K562 (cell line): ENCODE measurements at regions not wholly inside any gene's neighbourhood (a gene's known extent, or its start where the extent isn't known, plus 50 kb on each side); places are given as distances from the start of the nearest gene placed in this dataset.

Experiments used
- ATAC-seq: fragments of 200-7000 bp; cut with Tn5 transposase; 3 replicates; pipeline ENCODE4 v1.9.1; 2020; ENCODE audit warnings: moderate library complexity
- BruUV-seq: library from RNA; stranded (reverse); fragments of 400-500 nt; replicated peaks from 2 replicates; lab custom pipeline; 2021; lab: Mats Ljungman, UMichigan
- CTCF ChIA-PET: fragments of 300-600 bp; formaldehyde crosslinking; extraction: SDS; loops from one replicate; lab custom pipeline; 2021; ENCODE audit warnings: low intra/inter-chr PET ratio; lab: Yijun Ruan, JAX
- POLR2A ChIA-PET: fragments of 300-600, 350-650 bp; sonication (Branson Sonifier 250); formaldehyde crosslinking; extraction: SDS; loops from one replicate; lab custom pipeline; 2021; ENCODE audit warnings: antibody characterized with exemption, inconsistent platforms; lab: Yijun Ruan, JAX
- DNase-seq, 4 experiments: peaks; one replicate each; pipeline versions ENCODE4 v3.0.0 to v3.0.0-alpha.2; 2011 to 2018; ENCODE audit warnings: low spot score in 3 of 4, mixed read lengths in 3 of 4; ENCODE audit errors: extremely low read depth in 1 of 4
- FAIRE-seq: peaks from 2 replicates; lab custom pipeline; 2011; peaks lifted over from hg19 to GRCh38; lab: Jason Lieb, UNC
- H2AFZ ChIP-seq: 2 replicates; pipeline ENCODE4 v1.6.0; 2011; ENCODE audit warnings: low read depth, low read length, control low read depth, inconsistent platforms
- H3K27ac ChIP-seq: fragments of 200-600 bp; 3 replicates; pipeline ENCODE4 v1.8.0; 2011; ENCODE audit warnings: low read depth, mild to moderate bottlenecking, control low read depth, inconsistent platforms, low read length, moderate library complexity, mixed read lengths; ENCODE audit errors: extremely low read depth
- H3K27me3 ChIP-seq, 2 experiments: fragments of 300-600 bp in 1 of 2; 2 replicates in 1 of 2; 3 replicates in 1 of 2; pipeline versions ENCODE4 v1.6.0 to v1.8.0; 2011; ENCODE audit warnings: inconsistent platforms in 2 of 2, low read length in 2 of 2, mild to moderate bottlenecking in 1 of 2, mixed read lengths in 1 of 2, moderate library complexity in 1 of 2; ENCODE audit not compliant: control insufficient read depth in 2 of 2, insufficient read depth in 2 of 2
- H3K36me3 ChIP-seq: fragments of 300-600 bp; 3 replicates; pipeline ENCODE4 v1.8.0; 2011; ENCODE audit warnings: mild to moderate bottlenecking, low read length, inconsistent platforms; ENCODE audit not compliant: control insufficient read depth, insufficient read depth
- H3K4me1 ChIP-seq, 2 experiments: fragments of 200-600 bp in 1 of 2; replicated peaks in 1 of 2; 2 replicates in 1 of 2; 3 replicates in 1 of 2; pipeline versions ENCODE4 v1.5.1 to v1.8.0; 2011; ENCODE audit warnings: inconsistent platforms in 2 of 2, low read length in 2 of 2, mild to moderate bottlenecking in 1 of 2, mixed read lengths in 1 of 2, moderate library complexity in 1 of 2; ENCODE audit not compliant: control insufficient read depth in 2 of 2, insufficient read depth in 2 of 2
- H3K4me2 ChIP-seq: 2 replicates; pipeline ENCODE4 v1.6.1; 2011; ENCODE audit warnings: low read length, control low read depth, inconsistent platforms, mixed read lengths; ENCODE audit not compliant: insufficient read depth
- H3K4me3 ChIP-seq: fragments of 200-600 bp; sonication (generic), shearing (Covaris generic); 2 replicates; pipeline ENCODE4 v1.5.1; 2016; ENCODE audit warnings: control low read depth, inconsistent platforms
- H3K79me2 ChIP-seq: fragments of 200-600 bp; 3 replicates; pipeline ENCODE4 v1.8.0; 2011; ENCODE audit warnings: low read length, inconsistent platforms; ENCODE audit not compliant: control insufficient read depth, insufficient read depth
- H3K9ac ChIP-seq, 2 experiments: 2 replicates each; pipeline versions ENCODE4 v1.6.0 to v1.6.1; 2011; ENCODE audit warnings: low read depth in 2 of 2, low read length in 2 of 2, control low read depth in 1 of 2, inconsistent platforms in 1 of 2, mild to moderate bottlenecking in 1 of 2, mixed read lengths in 1 of 2; ENCODE audit not compliant: insufficient read depth in 1 of 2
- H3K9me1 ChIP-seq: one replicate; pipeline ENCODE4 v1.6.0; 2011; ENCODE audit warnings: inconsistent platforms, mild to moderate bottlenecking, low read length, moderate library complexity; ENCODE audit not compliant: control insufficient read depth, insufficient read depth
- H3K9me3 ChIP-seq: replicated peaks from 2 replicates; pipeline ENCODE4 v1.5.1; 2011; ENCODE audit warnings: low read depth, low read length, inconsistent platforms; ENCODE audit not compliant: control insufficient read depth, insufficient read depth
- H4K20me1 ChIP-seq: replicated peaks from 2 replicates; pipeline ENCODE4 v1.6.1; 2011; ENCODE audit warnings: low read length, inconsistent platforms, mixed read lengths; ENCODE audit not compliant: control insufficient read depth, insufficient read depth
- FOXJ2 ChIP-seq: fragments of 200-800 bp; sonication (Bioruptor generic); IDR thresholded peaks from 2 replicates; pipeline ENCODE4 v1.6.1; 2016; ENCODE audit warnings: missing genetic modification characterization, missing compliant biosample characterization
- GATA2 ChIP-seq: sonication (generic); formaldehyde crosslinking; IDR thresholded peaks from 2 replicates; pipeline ENCODE4 v1.4.0; 2020; ENCODE audit warnings: mild to moderate bottlenecking, missing genetic modification reagents
- HDAC1 ChIP-seq, 2 experiments: fragments of 450-650 bp; IDR thresholded peaks; 2 replicates each; pipeline ENCODE4 v1.6.1; 2016 to 2017; ENCODE audit warnings: inconsistent platforms in 1 of 2, mild to moderate bottlenecking in 1 of 2, moderate library complexity in 1 of 2
- MCM3 ChIP-seq: fragments of 450-650 bp; IDR thresholded peaks from 2 replicates; pipeline ENCODE4 v1.6.1; 2016
- NBN ChIP-seq: fragments of 450-650 bp; IDR thresholded peaks from 2 replicates; pipeline ENCODE4 v1.6.1; 2016; ENCODE audit warnings: low read depth, mild to moderate bottlenecking
- NFE2 ChIP-seq: IDR thresholded peaks from 2 replicates; pipeline ENCODE4 v1.6.1; 2014; ENCODE audit warnings: antibody characterized with exemption, low read depth
- POLR3A ChIP-seq: IDR thresholded peaks from 2 replicates; pipeline ENCODE4 v1.6.1; 2011; ENCODE audit warnings: borderline replicate concordance, mild to moderate bottlenecking, moderate library complexity; ENCODE audit not compliant: insufficient read length, insufficient read depth; ENCODE audit errors: extremely low read depth
- SRSF3 ChIP-seq: fragments of 200-400 bp; formaldehyde crosslinking; IDR thresholded peaks from 2 replicates; pipeline ENCODE4 v1.6.1; 2016; ENCODE audit warnings: mild to moderate bottlenecking, low read length, moderate library complexity; ENCODE audit not compliant: insufficient read depth
- ZKSCAN1 ChIP-seq: fragments of 150-350 bp; IDR thresholded peaks from 2 replicates; pipeline ENCODE4 v1.6.1; 2016; ENCODE audit warnings: low read depth, low read length
- ZNF57 ChIP-seq: fragments of 450-650 bp; formaldehyde crosslinking; IDR thresholded peaks from 2 replicates; pipeline ENCODE4 v1.4.0; 2020; ENCODE audit warnings: mild to moderate bottlenecking, moderate library complexity
- ZNF830 ChIP-seq: fragments of 250-450 bp; sonication (Bioruptor Pico); IDR thresholded peaks from 2 replicates; pipeline ENCODE4 v1.5.0; 2021; ENCODE audit warnings: mild to moderate bottlenecking
- ZSCAN32 ChIP-seq: fragments of 450-650 bp; formaldehyde crosslinking; IDR thresholded peaks from 2 replicates; pipeline ENCODE4 v1.4.0; 2020; ENCODE audit warnings: mild to moderate bottlenecking, moderate library complexity
- WGBS: fragments of 100-300 bp; shearing (Covaris generic); methylation state at CpG from one replicate; pipeline ENCODE4 v1.1.6; 2016; ENCODE audit warnings: low coverage, mixed read lengths; ENCODE audit not compliant: insufficient coverage; ENCODE audit errors: missing lambda C conversion rate; 5-methylcytosine and 5-hydroxymethylcytosine counted together
- in situ Hi-C: fragments of 300-500 bp; cut with MboI; formaldehyde crosslinking; loops from 4 replicates; pipeline ENCODE4 v1.15.0; 2018; ENCODE audit warnings: inconsistent platforms, mixed read lengths
- intact Hi-C: fragments of 100-400 bp; cut with micrococcal nuclease; formaldehyde crosslinking; loops from 2 replicates; pipeline ENCODE4 v1.14.2; 2022
- TF ChIP-seq, protein P1 (sequence below): fragments of 250-450 bp; sonication (Bioruptor Pico); IDR thresholded peaks from 2 replicates; pipeline ENCODE4 v1.8.0; 2021; ENCODE audit warnings: moderate library complexity, mild to moderate bottlenecking, inconsistent platforms
- TF ChIP-seq, protein P2 (sequence below): sonication (generic); formaldehyde crosslinking; IDR thresholded peaks from 2 replicates; pipeline ENCODE4 v1.8.0; 2022; ENCODE audit warnings: mild to moderate bottlenecking, missing genetic modification reagents
- TF ChIP-seq, protein P3 (sequence below): fragments of 250-450 bp; sonication (Bioruptor Pico); IDR thresholded peaks from 2 replicates; pipeline ENCODE4 v1.4.0; 2020; ENCODE audit warnings: borderline replicate concordance

DNA sequence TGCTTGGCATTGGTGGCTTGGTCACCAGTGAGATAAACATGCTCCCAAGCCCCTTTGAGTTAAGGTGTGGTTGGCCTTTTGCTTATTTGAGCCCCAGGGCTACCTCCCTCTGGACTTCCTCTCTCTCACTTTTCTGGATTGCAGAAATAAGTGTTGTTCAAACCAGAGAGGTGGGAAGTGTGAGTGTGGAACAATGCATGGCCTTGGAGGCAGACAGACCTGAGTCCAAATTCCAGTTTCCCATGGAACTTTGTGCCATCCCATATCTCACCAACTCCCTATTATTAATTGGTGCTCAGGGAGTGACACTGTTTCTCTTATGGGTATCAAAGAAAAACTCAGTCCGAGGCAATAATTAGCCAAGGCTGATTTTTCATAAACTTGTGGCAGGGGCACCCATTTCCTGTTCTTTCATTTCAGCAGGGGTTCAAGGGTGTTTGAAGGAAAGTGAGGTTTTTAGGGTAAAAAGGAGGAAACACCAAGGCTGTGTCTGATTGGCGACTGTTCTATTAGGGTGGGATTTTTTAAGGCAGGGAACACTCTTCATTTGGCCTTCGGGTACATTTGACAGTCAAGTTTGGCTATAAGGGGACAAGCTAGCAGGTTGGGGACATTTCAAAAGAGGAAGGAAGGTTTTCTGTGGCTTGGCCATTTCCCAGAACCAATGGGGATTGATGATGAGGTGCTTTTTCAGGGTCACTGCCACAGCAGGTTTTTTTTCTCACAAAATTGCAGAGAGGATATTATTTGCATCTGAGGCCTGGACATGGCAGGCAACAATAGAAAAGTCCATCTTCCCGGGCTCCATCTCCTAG is 148.8 kb upstream of the NPY start (continued):
- TF ChIP-seq, protein P1, sequence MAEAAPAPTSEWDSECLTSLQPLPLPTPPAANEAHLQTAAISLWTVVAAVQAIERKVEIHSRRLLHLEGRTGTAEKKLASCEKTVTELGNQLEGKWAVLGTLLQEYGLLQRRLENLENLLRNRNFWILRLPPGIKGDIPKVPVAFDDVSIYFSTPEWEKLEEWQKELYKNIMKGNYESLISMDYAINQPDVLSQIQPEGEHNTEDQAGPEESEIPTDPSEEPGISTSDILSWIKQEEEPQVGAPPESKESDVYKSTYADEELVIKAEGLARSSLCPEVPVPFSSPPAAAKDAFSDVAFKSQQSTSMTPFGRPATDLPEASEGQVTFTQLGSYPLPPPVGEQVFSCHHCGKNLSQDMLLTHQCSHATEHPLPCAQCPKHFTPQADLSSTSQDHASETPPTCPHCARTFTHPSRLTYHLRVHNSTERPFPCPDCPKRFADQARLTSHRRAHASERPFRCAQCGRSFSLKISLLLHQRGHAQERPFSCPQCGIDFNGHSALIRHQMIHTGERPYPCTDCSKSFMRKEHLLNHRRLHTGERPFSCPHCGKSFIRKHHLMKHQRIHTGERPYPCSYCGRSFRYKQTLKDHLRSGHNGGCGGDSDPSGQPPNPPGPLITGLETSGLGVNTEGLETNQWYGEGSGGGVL (CRISPR knock-in tag) = no peak

DNA sequence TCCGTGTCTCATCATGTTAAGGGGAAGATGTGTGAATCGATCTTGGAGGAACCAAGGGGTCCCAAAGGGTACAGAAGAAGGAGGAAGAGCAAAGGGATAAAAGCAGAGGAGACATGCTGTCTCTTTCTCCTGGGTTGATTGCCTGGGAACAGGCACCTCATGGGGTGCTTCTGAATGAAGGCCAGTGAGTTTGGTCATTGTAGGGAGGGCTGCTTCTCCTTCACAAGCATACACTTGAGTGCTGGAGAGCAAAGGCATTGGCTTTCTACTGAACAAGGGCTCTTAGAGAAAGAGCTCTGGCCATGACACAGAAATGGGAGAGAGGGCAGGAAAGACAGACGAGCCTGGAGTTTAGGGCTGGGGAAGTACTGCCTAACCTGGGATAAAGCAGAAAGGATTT is 146.7 kb upstream of the NPY start:
- intact Hi-C loops = no loop called here
- 3% methylated on average over 3 of the region's 3 CpGs for WGBS
- TF ChIP-seq, protein P2, sequence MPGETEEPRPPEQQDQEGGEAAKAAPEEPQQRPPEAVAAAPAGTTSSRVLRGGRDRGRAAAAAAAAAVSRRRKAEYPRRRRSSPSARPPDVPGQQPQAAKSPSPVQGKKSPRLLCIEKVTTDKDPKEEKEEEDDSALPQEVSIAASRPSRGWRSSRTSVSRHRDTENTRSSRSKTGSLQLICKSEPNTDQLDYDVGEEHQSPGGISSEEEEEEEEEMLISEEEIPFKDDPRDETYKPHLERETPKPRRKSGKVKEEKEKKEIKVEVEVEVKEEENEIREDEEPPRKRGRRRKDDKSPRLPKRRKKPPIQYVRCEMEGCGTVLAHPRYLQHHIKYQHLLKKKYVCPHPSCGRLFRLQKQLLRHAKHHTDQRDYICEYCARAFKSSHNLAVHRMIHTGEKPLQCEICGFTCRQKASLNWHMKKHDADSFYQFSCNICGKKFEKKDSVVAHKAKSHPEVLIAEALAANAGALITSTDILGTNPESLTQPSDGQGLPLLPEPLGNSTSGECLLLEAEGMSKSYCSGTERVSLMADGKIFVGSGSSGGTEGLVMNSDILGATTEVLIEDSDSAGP = no peak
- TF ChIP-seq, protein P3, sequence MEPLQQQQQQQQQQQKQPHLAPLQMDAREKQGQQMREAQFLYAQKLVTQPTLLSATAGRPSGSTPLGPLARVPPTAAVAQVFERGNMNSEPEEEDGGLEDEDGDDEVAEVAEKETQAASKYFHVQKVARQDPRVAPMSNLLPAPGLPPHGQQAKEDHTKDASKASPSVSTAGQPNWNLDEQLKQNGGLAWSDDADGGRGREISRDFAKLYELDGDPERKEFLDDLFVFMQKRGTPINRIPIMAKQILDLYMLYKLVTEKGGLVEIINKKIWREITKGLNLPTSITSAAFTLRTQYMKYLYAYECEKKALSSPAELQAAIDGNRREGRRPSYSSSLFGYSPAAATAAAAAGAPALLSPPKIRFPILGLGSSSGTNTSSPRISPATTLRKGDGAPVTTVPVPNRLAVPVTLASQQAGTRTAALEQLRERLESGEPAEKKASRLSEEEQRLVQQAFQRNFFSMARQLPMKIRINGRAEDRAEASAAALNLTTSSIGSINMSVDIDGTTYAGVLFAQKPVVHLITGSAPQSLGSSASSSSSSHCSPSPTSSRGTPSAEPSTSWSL (CRISPR knock-in tag) = no peak
- TF ChIP-seq SRSF3 = no peak
- TF ChIP-seq ZNF57 (CRISPR knock-in tag) = no peak
- no peak for TF ChIP-seq ZSCAN32 (CRISPR knock-in tag)
- no peak for TF ChIP-seq POLR3A
- no peak for TF ChIP-seq HDAC1 (IDR thresholded peaks at IDR 0.05)
- TF ChIP-seq NFE2 = no peak
- no peak for TF ChIP-seq ZKSCAN1
- no peak for TF ChIP-seq MCM3
- no peak for TF ChIP-seq FOXJ2 (tag)
- TF ChIP-seq ZNF830 (CRISPR knock-in tag) = no peak
- no peak for TF ChIP-seq NBN
- TF ChIP-seq GATA2 (CRISPR knock-in tag) = no peak

More for the DNA sequence above, 146.7 kb upstream of the NPY start:
- H3K4me3 ChIP-seq = no peak overlapping the region
- H3K4me1 ChIP-seq = no peaks in the 10 kb centered on the region
- no peak for FAIRE-seq
- ChIA-PET POLR2A (no interaction called here), CTCF (no interaction called here)
- no peaks in the 10 kb centered on the region for H3K36me3 ChIP-seq
- in situ Hi-C loops = no loop called here
- H3K9me1 ChIP-seq = no peaks in the 10 kb centered on the region
- H3K27ac ChIP-seq = no peak overlapping the region
- BruUV-seq = no TSS peak
- no peak overlapping the region for H2AFZ ChIP-seq
- H4K20me1 ChIP-seq = no peaks in the 10 kb centered on the region
- H3K4me2 ChIP-seq = no peak overlapping the region
- no peak overlapping the region for H3K9ac ChIP-seq
- no peaks in the 10 kb centered on the region for H3K9me3 ChIP-seq
- no peaks in the 10 kb centered on the region for H3K79me2 ChIP-seq
- no peak for ATAC-seq
- peaks cover 2 to 4% of the 10 kb centered on the region in 2 experiments; a peak in 2 of 5 replicates for H3K27me3 ChIP-seq
- DNase-seq = no peak
